ENCODE measurements at regions not wholly inside any gene's neighbourhood (a gene's known extent, or its start where the extent isn't known, plus 50 kb on each side); places are given as distances from the start of the nearest gene placed in this dataset.

DNA sequence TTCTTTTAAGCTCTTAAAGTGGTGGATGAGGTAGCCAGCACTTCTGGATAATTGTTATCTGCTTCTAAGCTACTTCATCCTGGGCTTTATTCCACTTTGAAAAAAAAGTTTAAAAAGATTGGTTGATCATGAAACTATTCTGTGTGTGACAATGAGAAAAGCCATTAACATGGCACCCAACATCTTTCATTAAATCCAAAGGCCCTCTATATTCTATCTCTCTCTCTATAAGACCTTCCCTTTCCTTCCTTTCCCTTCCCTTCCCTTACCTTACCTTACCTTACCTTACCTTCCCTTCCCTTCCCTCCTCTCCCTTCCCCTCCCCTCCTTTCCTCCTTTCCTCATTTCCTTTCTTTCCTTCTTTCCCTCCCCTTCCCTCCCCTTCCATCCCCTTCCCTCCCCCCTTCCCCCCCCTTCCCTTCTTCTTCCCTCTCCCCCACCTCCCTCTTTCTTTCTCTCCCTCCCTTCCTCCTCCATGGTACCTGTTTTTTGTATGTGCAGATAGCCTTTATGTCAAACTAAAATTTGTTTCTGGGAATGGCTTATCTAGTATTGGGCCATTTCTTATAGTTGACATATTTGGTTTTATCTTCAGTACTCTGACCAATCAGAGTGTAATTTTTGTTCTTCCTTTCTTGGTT is 218.7 kb downstream of the DKK1 start:
- TF ChIP-seq, protein P1, sequence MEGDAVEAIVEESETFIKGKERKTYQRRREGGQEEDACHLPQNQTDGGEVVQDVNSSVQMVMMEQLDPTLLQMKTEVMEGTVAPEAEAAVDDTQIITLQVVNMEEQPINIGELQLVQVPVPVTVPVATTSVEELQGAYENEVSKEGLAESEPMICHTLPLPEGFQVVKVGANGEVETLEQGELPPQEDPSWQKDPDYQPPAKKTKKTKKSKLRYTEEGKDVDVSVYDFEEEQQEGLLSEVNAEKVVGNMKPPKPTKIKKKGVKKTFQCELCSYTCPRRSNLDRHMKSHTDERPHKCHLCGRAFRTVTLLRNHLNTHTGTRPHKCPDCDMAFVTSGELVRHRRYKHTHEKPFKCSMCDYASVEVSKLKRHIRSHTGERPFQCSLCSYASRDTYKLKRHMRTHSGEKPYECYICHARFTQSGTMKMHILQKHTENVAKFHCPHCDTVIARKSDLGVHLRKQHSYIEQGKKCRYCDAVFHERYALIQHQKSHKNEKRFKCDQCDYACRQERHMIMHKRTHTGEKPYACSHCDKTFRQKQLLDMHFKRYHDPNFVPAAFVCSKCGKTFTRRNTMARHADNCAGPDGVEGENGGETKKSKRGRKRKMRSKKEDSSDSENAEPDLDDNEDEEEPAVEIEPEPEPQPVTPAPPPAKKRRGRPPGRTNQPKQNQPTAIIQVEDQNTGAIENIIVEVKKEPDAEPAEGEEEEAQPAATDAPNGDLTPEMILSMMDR (conservative IDR thresholded peaks at IDR 0.05; ENCODE audit: low read depth, low read length) = no peak
- no peak for TF ChIP-seq EZH2 (IDR thresholded peaks at IDR 0.05; ENCODE audit: low read length, unreplicated experiment)
